MCF 10A (cell line): ENCODE measurements at regions not wholly inside any gene's neighbourhood (a gene's known extent, or its start where the extent isn't known, plus 50 kb on each side); places are given as distances from the start of the nearest gene placed in this dataset.

ENCODE experiments used
- BruUV-seq: library from RNA; stranded (reverse); fragments of 400-500 nt; replicated peaks from 2 replicates; lab custom pipeline; 2021; lab: Mats Ljungman, UMichigan
- CTCF ChIA-PET: fragments of 300-600 bp; sonication (Branson Sonifier 250); formaldehyde crosslinking; extraction: SDS; loops from one replicate; lab custom pipeline; 2021; ENCODE audit warnings: antibody characterized with exemption, inconsistent platforms; lab: Yijun Ruan, JAX
- POLR2A ChIA-PET: fragments of 300-600, 350-650 bp; sonication (Branson Sonifier 250); formaldehyde crosslinking; extraction: SDS; loops from one replicate; lab custom pipeline; 2020; ENCODE audit warnings: antibody characterized with exemption, inconsistent platforms; lab: Yijun Ruan, JAX
- DNase-seq: peaks from one replicate; pipeline ENCODE4 v3.0.0-alpha.2; 2018; ENCODE audit not compliant: unreplicated experiment
- H3K27ac Mint-ChIP-seq: one replicate; pipeline ENCODE4 v1.8.0; 2022; ENCODE audit warnings: mild to moderate bottlenecking, low read depth, mixed read lengths; ENCODE audit not compliant: unreplicated experiment
- H3K27me3 Mint-ChIP-seq: one replicate; pipeline ENCODE4 v1.8.0; 2022; ENCODE audit warnings: mixed read lengths; ENCODE audit not compliant: insufficient read depth, unreplicated experiment
- H3K36me3 Mint-ChIP-seq: one replicate; pipeline ENCODE4 v1.8.0; 2022; ENCODE audit warnings: mild to moderate bottlenecking, moderate library complexity, mixed read lengths; ENCODE audit not compliant: insufficient read depth, unreplicated experiment
- H3K4me1 Mint-ChIP-seq: one replicate; pipeline ENCODE4 v1.8.0; 2022; ENCODE audit warnings: mixed read lengths; ENCODE audit not compliant: insufficient read depth, unreplicated experiment
- H3K4me3 Mint-ChIP-seq: one replicate; pipeline ENCODE4 v1.8.0; 2022; ENCODE audit warnings: mild to moderate bottlenecking, moderate library complexity, mixed read lengths; ENCODE audit not compliant: unreplicated experiment
- H3K9me3 Mint-ChIP-seq: one replicate; pipeline ENCODE4 v1.8.0; 2022; ENCODE audit warnings: mixed read lengths; ENCODE audit not compliant: unreplicated experiment
- intact Hi-C: fragments of 100-400 bp; cut with micrococcal nuclease; formaldehyde crosslinking; loops from 2 replicates; pipeline ENCODE4 v1.14.1; 2022
- TF ChIP-seq, protein P1 (sequence below): fragments of 200-600 bp; IDR thresholded peaks from one replicate; pipeline ENCODE4 v1.8.0; 2022; ENCODE audit warnings: antibody characterized with exemption, mild to moderate bottlenecking; ENCODE audit not compliant: unreplicated experiment

DNA sequence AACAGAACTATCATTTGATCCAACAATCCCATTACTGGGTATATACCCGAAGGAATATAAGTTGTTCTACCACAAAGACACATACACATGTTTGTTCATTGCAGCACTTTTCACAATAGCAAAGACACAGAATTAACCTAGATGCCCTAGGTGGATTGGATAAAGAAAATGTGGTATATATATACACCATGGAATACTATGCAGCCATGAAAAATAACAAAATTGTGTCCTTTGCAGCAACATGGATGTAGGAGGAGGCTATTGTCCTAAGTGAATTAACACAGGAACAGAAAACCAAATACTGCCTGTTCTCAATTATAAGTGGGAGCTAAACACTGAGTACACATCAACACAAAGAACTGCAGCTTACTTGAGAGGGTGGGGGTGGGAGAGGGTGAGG is 142.5 kb downstream of the IL20RB start:
- Mint-ChIP-seq H3K36me3 (peaks cover 22% of the 10 kb centered on the region), H3K9me3 (no peaks in the 10 kb centered on the region), H3K27ac (no peak overlapping the region), H3K4me1 (no peaks in the 10 kb centered on the region), H3K4me3 (no peak overlapping the region), H3K27me3 (no peaks in the 10 kb centered on the region)
- BruUV-seq: no TSS peak
- TF ChIP-seq, protein P1, sequence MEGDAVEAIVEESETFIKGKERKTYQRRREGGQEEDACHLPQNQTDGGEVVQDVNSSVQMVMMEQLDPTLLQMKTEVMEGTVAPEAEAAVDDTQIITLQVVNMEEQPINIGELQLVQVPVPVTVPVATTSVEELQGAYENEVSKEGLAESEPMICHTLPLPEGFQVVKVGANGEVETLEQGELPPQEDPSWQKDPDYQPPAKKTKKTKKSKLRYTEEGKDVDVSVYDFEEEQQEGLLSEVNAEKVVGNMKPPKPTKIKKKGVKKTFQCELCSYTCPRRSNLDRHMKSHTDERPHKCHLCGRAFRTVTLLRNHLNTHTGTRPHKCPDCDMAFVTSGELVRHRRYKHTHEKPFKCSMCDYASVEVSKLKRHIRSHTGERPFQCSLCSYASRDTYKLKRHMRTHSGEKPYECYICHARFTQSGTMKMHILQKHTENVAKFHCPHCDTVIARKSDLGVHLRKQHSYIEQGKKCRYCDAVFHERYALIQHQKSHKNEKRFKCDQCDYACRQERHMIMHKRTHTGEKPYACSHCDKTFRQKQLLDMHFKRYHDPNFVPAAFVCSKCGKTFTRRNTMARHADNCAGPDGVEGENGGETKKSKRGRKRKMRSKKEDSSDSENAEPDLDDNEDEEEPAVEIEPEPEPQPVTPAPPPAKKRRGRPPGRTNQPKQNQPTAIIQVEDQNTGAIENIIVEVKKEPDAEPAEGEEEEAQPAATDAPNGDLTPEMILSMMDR: no peak
- intact Hi-C loops: no loop called here
- no peak for DNase-seq
- CTCF ChIA-PET: interaction anchor here (3.0 kb wide), 1 partner anchor 10 kb away, joined by 23 read pairs; no protein-coding TSS in a partner anchor
- POLR2A ChIA-PET: no interaction called here

DNA sequence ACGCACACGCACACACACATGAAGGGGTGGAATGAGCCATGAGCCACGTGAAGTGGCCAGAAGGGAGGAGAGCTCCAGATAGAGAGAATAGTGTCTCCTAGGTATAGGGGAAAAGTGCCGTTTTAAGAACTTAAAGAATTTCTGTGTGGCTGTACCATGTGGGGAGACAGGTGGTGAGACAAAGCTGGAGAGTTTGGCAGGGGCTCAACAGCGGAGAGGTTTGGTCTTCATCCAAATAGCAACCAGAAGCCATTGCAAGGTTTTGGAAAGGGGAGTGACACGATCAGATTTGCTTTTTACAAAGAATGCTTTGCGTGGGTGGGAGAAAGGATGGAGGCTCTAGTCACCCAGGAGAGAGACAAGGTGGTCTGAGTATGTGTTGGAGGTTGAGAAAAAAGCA is 146.0 kb downstream of the IL20RB start:
- ChIA-PET CTCF (interaction anchor here (0.6 to 1.2 kb wide), 6 partner anchors 8 to 1013 kb away, joined by 3 to 5 read pairs (median 3); no protein-coding TSS in a partner anchor), POLR2A (interaction anchor here (0.5 kb wide), 1 partner anchor 9 kb away, joined by 3 read pairs; no protein-coding TSS in a partner anchor)
- no peak for DNase-seq
- Mint-ChIP-seq H3K27me3 (no peaks in the 10 kb centered on the region), H3K4me3 (no peak overlapping the region), H3K36me3 (peaks cover 29% of the 10 kb centered on the region), H3K27ac (no peak overlapping the region), H3K4me1 (no peaks in the 10 kb centered on the region), H3K9me3 (no peaks in the 10 kb centered on the region)
- no TSS peak for BruUV-seq
- TF ChIP-seq, protein P1: no peak
- intact Hi-C loops: no loop called here

DNA sequence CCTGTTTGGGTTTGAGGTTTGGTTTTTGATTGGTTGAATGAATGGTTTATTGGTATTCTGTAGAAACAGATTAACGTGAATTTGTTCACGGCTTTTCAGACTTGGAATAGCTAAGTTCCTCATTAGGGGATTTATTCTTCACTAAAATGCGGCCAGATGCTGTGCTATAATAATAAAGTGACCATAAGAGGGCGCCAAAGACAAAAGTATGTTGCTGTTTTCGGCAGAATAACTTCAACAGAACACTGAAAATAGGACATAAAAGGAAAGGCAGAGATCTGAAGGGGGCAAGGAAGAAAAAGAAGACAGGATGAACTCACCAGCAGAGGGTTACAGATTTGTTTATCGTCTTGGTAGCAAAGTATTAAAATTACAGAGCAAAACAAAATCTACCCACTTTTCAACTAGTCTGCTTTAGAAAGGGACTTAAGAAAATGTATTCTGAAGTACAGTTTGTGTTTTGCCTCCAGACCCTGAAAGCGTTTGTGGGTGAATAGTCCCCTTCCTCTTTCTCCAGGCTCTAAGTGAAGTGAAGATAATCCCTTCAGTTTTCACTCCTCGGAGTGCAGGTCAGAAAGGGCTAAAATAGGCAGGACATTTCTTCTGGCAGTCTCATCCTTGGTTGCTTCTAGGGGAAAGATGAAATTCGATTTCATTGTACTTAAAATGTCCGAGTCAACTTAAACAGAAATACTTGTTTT is 147.6 kb downstream of the IL20RB start:
- Mint-ChIP-seq H3K4me1 (no peaks in the 10 kb centered on the region), H3K4me3 (no peak overlapping the region), H3K9me3 (no peaks in the 10 kb centered on the region), H3K27ac (no peak overlapping the region), H3K36me3 (peaks cover 26% of the 10 kb centered on the region), H3K27me3 (no peaks in the 10 kb centered on the region)
- TF ChIP-seq, protein P1: peak; percentile 56
- intact Hi-C loops: loop anchor here (1.0 kb wide), 3 partner anchors 587 to 947 kb away; no protein-coding TSS in a partner anchor
- CTCF ChIA-PET: interaction anchor here (0.5 to 2.7 kb wide), 42 partner anchors 9 to 1199 kb away, joined by 3 to 33 read pairs (median 4); partner anchors contain the start of gene STAG1
- POLR2A ChIA-PET: interaction anchor here (0.7 to 0.9 kb wide), 2 partner anchors 16 to 17 kb away, joined by 3 read pairs; no protein-coding TSS in a partner anchor
- peak; percentile 69 for DNase-seq
- no TSS peak for BruUV-seq

DNA sequence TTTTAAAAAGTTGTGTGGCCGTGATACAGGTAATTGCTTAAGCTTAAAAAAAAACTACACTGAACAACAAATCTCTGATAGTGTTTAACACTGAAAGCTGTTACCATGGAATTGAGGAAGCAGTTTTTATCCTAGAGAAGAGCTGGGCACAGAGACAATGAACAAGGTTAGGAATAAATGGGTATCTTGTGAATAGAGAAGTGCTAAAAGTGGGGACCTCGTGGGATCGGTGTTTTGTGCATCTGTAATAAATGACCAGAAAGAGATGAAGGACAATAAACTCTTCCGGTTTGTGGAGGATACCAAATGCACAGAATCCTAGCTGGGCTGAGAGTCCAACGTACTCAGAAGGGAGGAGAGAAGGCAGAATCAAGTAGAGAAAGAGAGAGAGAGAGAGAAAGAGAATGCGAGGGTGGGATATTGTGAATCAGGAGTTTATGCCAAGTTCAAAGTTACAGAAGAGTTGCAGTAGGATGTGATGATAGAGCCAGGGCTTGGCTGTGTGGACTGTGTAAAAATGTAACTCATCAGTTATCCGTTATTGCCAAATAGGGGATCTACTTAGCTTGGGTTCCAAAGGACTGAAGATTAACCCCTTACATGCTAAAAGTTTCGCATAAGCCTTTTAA is 148.9 kb downstream of the IL20RB start:
- Mint-ChIP-seq H3K27me3 (no peaks in the 10 kb centered on the region), H3K27ac (no peak overlapping the region), H3K9me3 (no peaks in the 10 kb centered on the region), H3K4me3 (no peak overlapping the region), H3K4me1 (no peaks in the 10 kb centered on the region), H3K36me3 (peaks cover 26% of the 10 kb centered on the region)
- DNase-seq: no peak
- POLR2A ChIA-PET: interaction anchor here (0.7 kb wide), 1 partner anchor 842 kb away, joined by 3 read pairs; no protein-coding TSS in a partner anchor
- CTCF ChIA-PET: interaction anchor here (0.6 to 2.7 kb wide), 21 partner anchors 10 to 1014 kb away, joined by 3 to 33 read pairs (median 5); partner anchors contain the start of gene STAG1
- TF ChIP-seq, protein P1: no peak
- no TSS peak for BruUV-seq
- intact Hi-C loops: no loop called here
